SH-SY5Y (cell line): ENCODE measurements at regions not wholly inside any gene's neighbourhood (a gene's known extent, or its start where the extent isn't known, plus 50 kb on each side); places are given as distances from the start of the nearest gene placed in this dataset.

ENCODE experiments used
- GATA2 ChIP-seq: IDR thresholded peaks from 2 replicates; pipeline ENCODE4 v1.6.1; 2011; ENCODE audit warnings: mild to moderate bottlenecking, low read depth, low read length
- GATA3 ChIP-seq: IDR thresholded peaks from 2 replicates; pipeline ENCODE4 v1.6.1; 2011; ENCODE audit warnings: low read depth, mild to moderate bottlenecking, low read length, moderate library complexity

DNA sequence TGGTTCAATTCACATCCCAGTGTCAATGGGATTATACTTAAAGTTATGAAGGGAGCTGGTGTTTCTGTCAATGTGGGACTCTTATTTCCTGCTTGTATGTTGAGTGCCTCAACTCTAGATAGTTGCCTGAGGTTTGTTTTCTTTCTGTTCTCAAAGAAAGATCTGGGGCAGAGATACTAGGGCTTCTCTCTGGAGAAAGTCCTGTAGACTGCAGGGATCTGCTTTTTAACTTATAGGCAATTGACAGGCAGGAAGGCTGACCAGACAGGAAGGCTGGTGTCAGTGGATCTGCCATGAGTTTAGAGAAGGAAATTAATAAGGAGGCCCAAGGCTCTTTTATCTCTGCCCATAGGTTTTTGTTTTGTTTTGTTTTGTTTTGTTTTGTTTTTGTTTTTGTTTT lies 64.0 kb upstream of the PRKX start:
- no peak for TF ChIP-seq GATA2
- TF ChIP-seq GATA3: no peak
